Peyer's patch (tissue), 4 donors: ENCODE measurements at regions not wholly inside any gene's neighbourhood (a gene's known extent, or its start where the extent isn't known, plus 50 kb on each side); places are given as distances from the start of the nearest gene placed in this dataset.

Experiments used
- DNase-seq, 3 donors: peaks; one replicate each; pipeline ENCODE4 v3.0.0-alpha.2; 2017 to 2019
- H3K27ac ChIP-seq, 4 donors: fragments of 200-600 bp; sonication (generic); one replicate each; pipeline ENCODE4 v1.5.1; 2016 to 2019
- H3K27me3 ChIP-seq, 2 donors: fragments of 200-600 bp; sonication (generic); one replicate each; pipeline ENCODE4 v1.5.1; 2019
- H3K36me3 ChIP-seq, 3 donors: fragments of 200-600 bp; sonication (generic); one replicate each; pipeline ENCODE4 v1.5.1; 2016 to 2019
- H3K4me1 ChIP-seq, 4 donors: fragments of 200-600 bp; sonication (generic); one replicate each; pipeline ENCODE4 v1.5.1; 2016 to 2019
- H3K4me3 ChIP-seq, 4 donors: fragments of 200-600 bp; sonication (generic); 1 replicate in 3 of 4; 2 replicates in 1 of 4; pipeline ENCODE4 v1.5.1; 2016 to 2019; ENCODE audit warnings: mild to moderate bottlenecking in 1 of 4
- H3K9me3 ChIP-seq, 4 donors: fragments of 200-600 bp; sonication (generic); one replicate each; pipeline ENCODE4 v1.5.1; 2016 to 2019; ENCODE audit warnings: mild to moderate bottlenecking in 1 of 4
- CTCF ChIP-seq, 6 experiments: fragments of 450-650 bp in 4 of 6; fragments of 200-600 bp in 2 of 6; sonication (generic) in 1 of 6; IDR thresholded peaks; one replicate each; pipeline ENCODE4 v1.5.1; 2017 to 2019; ENCODE audit warnings: antibody characterized with exemption in 6 of 6, mild to moderate bottlenecking in 3 of 6, moderate library complexity in 1 of 6
- POLR2A ChIP-seq, 2 donors: fragments of 450-650 bp; IDR thresholded peaks; one replicate each; pipeline ENCODE4 v1.5.1; 2017; ENCODE audit warnings: antibody characterized with exemption in 2 of 2, mild to moderate bottlenecking in 2 of 2, moderate library complexity in 2 of 2

- no peak for DNase-seq
- Histone ChIP-seq H3K27ac (no peak overlapping the region), H3K36me3 (no peaks in the 10 kb centered on the region), H3K27me3 (no peaks in the 10 kb centered on the region), H3K4me1 (no peaks in the 10 kb centered on the region), H3K9me3 (no peaks in the 10 kb centered on the region), H3K4me3 (no peak overlapping the region)
- TF ChIP-seq POLR2A (IDR thresholded peaks at IDR 0.05) = no peak
- TF ChIP-seq CTCF (IDR thresholded peaks at IDR 0.05) = no peak
Observed at GRCh38 chrX:118205421-118206395, 89.1 kb upstream of the KLHL13 start.

GRCh38 chrX:118207831-118208453, 91.3 kb upstream of the KLHL13 start:
- TF ChIP-seq CTCF (IDR thresholded peaks at IDR 0.05) = no peak
- no peak for TF ChIP-seq POLR2A (IDR thresholded peaks at IDR 0.05)
- H3K36me3 ChIP-seq = no peaks in the 10 kb centered on the region
- H3K4me1 ChIP-seq = no peaks in the 10 kb centered on the region
- peak overlapping the region in 1 of 4 donors; percentile 13 for H3K27ac ChIP-seq
- no peaks in the 10 kb centered on the region for H3K9me3 ChIP-seq
- no peak overlapping the region for H3K4me3 ChIP-seq
- H3K27me3 ChIP-seq = no peaks in the 10 kb centered on the region
- DNase-seq = no peak

- Histone ChIP-seq H3K27me3 (no peaks in the 10 kb centered on the region), H3K36me3 (no peaks in the 10 kb centered on the region), H3K4me3 (no peak overlapping the region), H3K9me3 (no peaks in the 10 kb centered on the region), H3K4me1 (no peaks in the 10 kb centered on the region), H3K27ac (no peak overlapping the region)
- no peak for TF ChIP-seq POLR2A (IDR thresholded peaks at IDR 0.05)
- TF ChIP-seq CTCF (IDR thresholded peaks at IDR 0.05) = no peak
- DNase-seq = no peak
Observed at GRCh38 chrX:118208481-118208880, 91.9 kb upstream of the KLHL13 start.

- DNase-seq = no peak
- Histone ChIP-seq H3K27ac (no peak overlapping the region), H3K4me3 (no peak overlapping the region), H3K9me3 (no peaks in the 10 kb centered on the region), H3K4me1 (no peaks in the 10 kb centered on the region), H3K36me3 (no peaks in the 10 kb centered on the region), H3K27me3 (no peaks in the 10 kb centered on the region)
- TF ChIP-seq POLR2A (IDR thresholded peaks at IDR 0.05) = no peak
- TF ChIP-seq CTCF (IDR thresholded peaks at IDR 0.05) = no peak
Observed at GRCh38 chrX:118211891-118212816, 95.5 kb upstream of the KLHL13 start.

GRCh38 chrX:118212817-118213183, 96.2 kb upstream of the KLHL13 start:
- Histone ChIP-seq H3K9me3 (no peaks in the 10 kb centered on the region), H3K27me3 (no peaks in the 10 kb centered on the region), H3K27ac (no peak overlapping the region), H3K36me3 (no peaks in the 10 kb centered on the region), H3K4me1 (no peaks in the 10 kb centered on the region), H3K4me3 (no peak overlapping the region)
- TF ChIP-seq POLR2A (IDR thresholded peaks at IDR 0.05) (no peak), CTCF (IDR thresholded peaks at IDR 0.05) (no peak)
- no peak for DNase-seq
